DND-41 (cell line): ENCODE measurements at regions not wholly inside any gene's neighbourhood (a gene's known extent, or its start where the extent isn't known, plus 50 kb on each side); places are given as distances from the start of the nearest gene placed in this dataset.
"Not testable (repeated sequence)": the region's sequence is repeated elsewhere in the genome, so short reads cannot be mapped to it uniquely, and the experiment has no call there.

Source experiments
- ATAC-seq: fragments of 200-7000 bp; cut with Tn5 transposase; 3 replicates; pipeline ENCODE4 v1.9.1; 2021; ENCODE audit warnings: low read depth; ENCODE audit not compliant: insufficient read depth
- DNase-seq: peaks from one replicate; pipeline ENCODE4 v3.0.0-alpha.2; 2020
- H2AFZ ChIP-seq: 2 replicates; pipeline ENCODE4 v1.6.0; 2012; ENCODE audit warnings: low read depth, low read length
- H3K27ac ChIP-seq: 2 replicates; pipeline ENCODE4 v1.5.1; 2012; ENCODE audit warnings: low read length, inconsistent platforms
- H3K27me3 ChIP-seq: fragments of 200-600 bp; sonication (generic); 2 replicates; pipeline ENCODE4 v1.6.0; 2012; ENCODE audit warnings: low read length, mild to moderate bottlenecking, inconsistent platforms; ENCODE audit not compliant: insufficient read depth, poor library complexity
- H3K36me3 ChIP-seq: 2 replicates; pipeline ENCODE4 v1.5.1; 2012; ENCODE audit warnings: low read length, inconsistent platforms; ENCODE audit not compliant: insufficient read depth
- H3K4me1 ChIP-seq: 2 replicates; pipeline ENCODE4 v1.5.1; 2012; ENCODE audit warnings: mild to moderate bottlenecking, low read length; ENCODE audit not compliant: insufficient read depth
- H3K4me2 ChIP-seq: 2 replicates; pipeline ENCODE4 v1.6.0; 2012; ENCODE audit warnings: mild to moderate bottlenecking, moderate library complexity, low read length, inconsistent platforms; ENCODE audit not compliant: insufficient read depth
- H3K4me3 ChIP-seq, 2 experiments: fragments of 200-600 bp in 1 of 2; shearing (Covaris generic) in 1 of 2; 2 replicates each; pipeline ENCODE4 v1.5.1; 2012 to 2016; ENCODE audit warnings: inconsistent platforms in 2 of 2, low read length in 2 of 2, mild to moderate bottlenecking in 2 of 2, low read depth in 1 of 2, moderate library complexity in 1 of 2
- H3K79me2 ChIP-seq: 2 replicates; pipeline ENCODE4 v1.6.0; 2012; ENCODE audit warnings: low read length, inconsistent platforms; ENCODE audit not compliant: insufficient read depth
- H3K9ac ChIP-seq: 2 replicates; pipeline ENCODE4 v1.6.0; 2012; ENCODE audit warnings: low read depth, mild to moderate bottlenecking, inconsistent platforms, low read length, moderate library complexity
- H3K9me3 ChIP-seq: 2 replicates; pipeline ENCODE4 v1.5.1; 2012; ENCODE audit warnings: low read length, moderate library complexity, mild to moderate bottlenecking, inconsistent platforms; ENCODE audit not compliant: insufficient read depth, severe bottlenecking
- H4K20me1 ChIP-seq: 2 replicates; pipeline ENCODE4 v1.6.0; 2012; ENCODE audit warnings: low read length; ENCODE audit not compliant: insufficient read depth
- EZH2 ChIP-seq: IDR thresholded peaks from 3 replicates; pipeline ENCODE4 v1.6.1; 2012; ENCODE audit warnings: borderline replicate concordance, low read depth, mild to moderate bottlenecking, moderate library complexity, low read length, inconsistent platforms; ENCODE audit not compliant: severe bottlenecking
- TF ChIP-seq, protein P1 (sequence below): IDR thresholded peaks from 2 replicates; pipeline ENCODE4 v1.5.1; 2012; ENCODE audit warnings: borderline replicate concordance, low read length, moderate library complexity, mild to moderate bottlenecking; ENCODE audit not compliant: poor library complexity, severe bottlenecking; ENCODE audit errors: extremely low read depth

DNA sequence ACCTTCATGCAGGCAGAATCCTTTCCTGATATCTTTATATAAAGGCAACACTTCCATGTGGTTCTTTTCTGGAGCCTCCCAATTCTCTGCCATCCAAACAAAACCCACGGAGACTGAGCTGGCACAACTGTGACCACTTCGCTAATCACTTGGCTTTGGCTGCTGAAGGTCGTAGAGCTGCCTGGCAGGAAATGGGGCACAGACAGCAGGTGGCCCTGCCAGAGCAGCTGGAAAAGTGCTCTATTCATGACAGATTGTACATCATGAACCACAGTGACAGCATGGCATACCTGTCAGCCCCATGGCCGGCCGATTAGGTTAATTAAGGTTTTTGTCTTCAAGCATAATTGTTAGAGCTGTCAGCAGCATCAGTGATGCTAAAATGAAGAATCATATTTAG lies 141.9 kb upstream of the ANKRD55 start:
- H3K9me3 ChIP-seq, result no peaks in the 10 kb centered on the region
- H2AFZ ChIP-seq, result no peak overlapping the region
- no peaks in the 10 kb centered on the region for H3K4me1 ChIP-seq
- ATAC-seq (no peak), DNase-seq (no peak)
- H3K27ac ChIP-seq, result no peak overlapping the region
- no peak overlapping the region for H3K4me3 ChIP-seq
- no peak overlapping the region for H3K9ac ChIP-seq
- TF ChIP-seq, protein P1, sequence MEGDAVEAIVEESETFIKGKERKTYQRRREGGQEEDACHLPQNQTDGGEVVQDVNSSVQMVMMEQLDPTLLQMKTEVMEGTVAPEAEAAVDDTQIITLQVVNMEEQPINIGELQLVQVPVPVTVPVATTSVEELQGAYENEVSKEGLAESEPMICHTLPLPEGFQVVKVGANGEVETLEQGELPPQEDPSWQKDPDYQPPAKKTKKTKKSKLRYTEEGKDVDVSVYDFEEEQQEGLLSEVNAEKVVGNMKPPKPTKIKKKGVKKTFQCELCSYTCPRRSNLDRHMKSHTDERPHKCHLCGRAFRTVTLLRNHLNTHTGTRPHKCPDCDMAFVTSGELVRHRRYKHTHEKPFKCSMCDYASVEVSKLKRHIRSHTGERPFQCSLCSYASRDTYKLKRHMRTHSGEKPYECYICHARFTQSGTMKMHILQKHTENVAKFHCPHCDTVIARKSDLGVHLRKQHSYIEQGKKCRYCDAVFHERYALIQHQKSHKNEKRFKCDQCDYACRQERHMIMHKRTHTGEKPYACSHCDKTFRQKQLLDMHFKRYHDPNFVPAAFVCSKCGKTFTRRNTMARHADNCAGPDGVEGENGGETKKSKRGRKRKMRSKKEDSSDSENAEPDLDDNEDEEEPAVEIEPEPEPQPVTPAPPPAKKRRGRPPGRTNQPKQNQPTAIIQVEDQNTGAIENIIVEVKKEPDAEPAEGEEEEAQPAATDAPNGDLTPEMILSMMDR, result no peak
- TF ChIP-seq EZH2, result no peak
- H3K36me3 ChIP-seq, result no peaks in the 10 kb centered on the region
- no peaks in the 10 kb centered on the region for H3K27me3 ChIP-seq
- H3K4me2 ChIP-seq, result no peak overlapping the region
- H3K79me2 ChIP-seq, result no peaks in the 10 kb centered on the region
- no peaks in the 10 kb centered on the region for H4K20me1 ChIP-seq

DNA sequence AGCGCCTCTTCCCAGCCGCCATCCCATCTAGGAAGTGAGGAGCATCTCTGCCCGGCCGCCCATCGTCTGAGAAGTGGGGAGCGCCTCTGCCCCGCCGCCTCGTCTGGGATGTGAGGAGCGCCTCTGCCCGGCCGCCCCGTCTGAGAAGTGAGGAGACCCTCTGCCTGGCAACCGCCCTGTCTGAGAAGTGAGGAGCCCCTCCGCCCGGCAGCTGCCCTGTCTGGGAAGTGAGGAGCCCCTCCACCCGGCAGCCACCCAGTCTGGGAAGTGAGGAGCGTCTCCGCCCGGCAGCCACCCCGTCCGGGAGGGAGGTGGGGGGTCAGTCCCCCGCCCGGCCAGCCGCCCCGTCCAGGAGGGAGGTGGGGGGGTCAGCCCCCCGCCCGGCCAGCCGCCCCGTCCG lies 139.4 kb upstream of the ANKRD55 start:
- H3K9me3 ChIP-seq, H3K36me3 ChIP-seq, H3K4me1 ChIP-seq, H3K9ac ChIP-seq, H4K20me1 ChIP-seq, H3K27me3 ChIP-seq, H3K4me2 ChIP-seq, DNase-seq, H2AFZ ChIP-seq, H3K4me3 ChIP-seq, H3K79me2 ChIP-seq, H3K27ac ChIP-seq, ATAC-seq: not testable (repeated sequence)

DNA sequence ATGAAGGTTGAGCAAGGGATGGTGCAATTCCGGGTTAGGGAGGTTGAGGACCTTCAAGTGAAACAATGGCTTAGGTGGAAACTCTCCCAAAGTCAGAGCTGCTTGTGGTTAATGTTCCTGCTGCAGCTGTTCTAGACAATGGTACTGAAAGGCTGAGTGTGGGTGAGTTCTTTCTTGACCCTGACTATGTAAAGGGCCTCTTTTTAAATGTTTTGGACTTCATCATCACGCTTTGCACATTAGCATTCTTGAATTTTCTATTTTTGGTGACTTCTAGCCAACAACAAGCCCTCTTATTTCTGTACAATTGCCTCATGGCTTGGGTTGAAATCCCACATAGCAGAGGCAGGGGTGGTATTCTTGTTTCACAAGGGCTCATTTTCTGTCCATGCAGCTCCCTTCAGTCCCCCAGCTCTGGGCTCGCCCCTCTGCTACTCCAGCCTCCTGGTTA lies 136.3 kb upstream of the ANKRD55 start:
- Histone ChIP-seq H3K36me3 (no peaks in the 10 kb centered on the region), H3K79me2 (no peaks in the 10 kb centered on the region), H3K27ac (no peak overlapping the region), H3K4me2 (no peak overlapping the region), H3K9ac (no peak overlapping the region), H3K27me3 (no peaks in the 10 kb centered on the region), H2AFZ (no peak overlapping the region), H3K4me3 (no peak overlapping the region), H3K9me3 (no peaks in the 10 kb centered on the region), H4K20me1 (no peaks in the 10 kb centered on the region), H3K4me1 (no peaks in the 10 kb centered on the region)
- no peak for ATAC-seq
- DNase-seq, result no peak
- TF ChIP-seq EZH2, result no peak
- TF ChIP-seq, protein P1, result no peak

DNA sequence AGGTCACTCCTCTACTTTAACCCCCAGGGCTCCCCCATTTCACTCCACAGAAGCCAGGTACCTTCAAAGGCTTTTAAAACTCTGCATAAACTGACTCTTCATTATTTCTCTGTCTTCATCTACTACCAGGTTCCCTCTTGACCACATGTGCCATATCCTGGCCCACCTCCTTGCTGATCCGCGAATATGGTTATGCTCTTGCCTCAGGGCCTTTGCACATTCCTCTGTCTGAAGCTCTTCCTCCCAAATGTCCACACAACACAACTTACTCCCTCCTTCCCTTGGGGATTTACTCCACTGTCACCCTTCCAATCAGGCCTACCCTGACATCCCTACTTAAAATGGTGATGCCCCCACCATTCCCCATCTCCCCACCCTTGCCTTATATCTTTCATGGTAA lies 134.6 kb upstream of the ANKRD55 start:
- Histone ChIP-seq H3K27ac (no peak overlapping the region), H2AFZ (no peak overlapping the region), H3K27me3 (no peaks in the 10 kb centered on the region), H3K4me3 (no peak overlapping the region), H4K20me1 (no peaks in the 10 kb centered on the region), H3K4me1 (no peaks in the 10 kb centered on the region), H3K79me2 (no peaks in the 10 kb centered on the region), H3K9ac (no peak overlapping the region), H3K4me2 (no peak overlapping the region), H3K36me3 (no peaks in the 10 kb centered on the region), H3K9me3 (no peaks in the 10 kb centered on the region)
- ATAC-seq, result no peak
- no peak for DNase-seq
- TF ChIP-seq, protein P1, result no peak
- no peak for TF ChIP-seq EZH2
